ENCODE measurements at regions not wholly inside any gene's neighbourhood (a gene's known extent, or its start where the extent isn't known, plus 50 kb on each side); places are given as distances from the start of the nearest gene placed in this dataset.

DNA sequence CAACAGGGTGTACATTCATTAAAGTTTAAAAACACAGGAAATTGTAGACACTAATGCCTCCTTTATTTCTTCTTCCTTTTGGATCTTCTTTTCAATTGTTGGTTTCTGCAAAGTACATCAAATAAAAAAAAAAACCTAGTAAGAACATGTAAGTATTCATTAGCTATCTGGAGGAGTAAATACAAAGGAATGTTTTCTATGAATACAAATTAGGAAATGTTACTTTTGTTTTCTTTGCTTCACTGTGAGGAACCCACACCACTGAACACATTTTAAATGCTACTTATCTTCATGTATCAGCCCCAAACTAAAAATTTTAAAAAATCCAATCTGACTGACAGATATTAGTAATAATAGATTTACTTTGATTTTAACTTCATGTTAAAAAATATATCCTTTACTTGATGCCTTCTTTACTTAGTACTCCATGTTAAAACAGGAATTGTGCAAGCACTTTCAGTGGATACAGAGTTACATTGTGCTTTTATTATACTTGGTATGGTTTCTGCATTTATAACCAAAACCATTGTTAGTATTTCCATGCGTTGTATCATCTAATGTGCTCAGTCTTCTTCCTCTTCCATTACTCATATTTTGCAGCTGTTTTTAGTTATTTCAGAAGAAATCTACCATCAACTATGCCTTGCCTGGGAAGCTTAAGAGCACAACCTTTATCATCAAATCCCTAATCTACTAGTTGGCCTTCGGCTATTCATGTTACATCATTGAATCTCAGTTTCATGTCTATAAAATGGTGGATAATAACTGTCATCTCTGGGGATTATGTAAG is 236.9 kb upstream of the DPYD start:
- TF ChIP-seq POLR2AphosphoS5 (IDR thresholded peaks at IDR 0.05) (no peak), EP300 (IDR thresholded peaks at IDR 0.05) (no peak), POLR2A (IDR thresholded peaks at IDR 0.05) (no peak)
- TF ChIP-seq, protein P1, sequence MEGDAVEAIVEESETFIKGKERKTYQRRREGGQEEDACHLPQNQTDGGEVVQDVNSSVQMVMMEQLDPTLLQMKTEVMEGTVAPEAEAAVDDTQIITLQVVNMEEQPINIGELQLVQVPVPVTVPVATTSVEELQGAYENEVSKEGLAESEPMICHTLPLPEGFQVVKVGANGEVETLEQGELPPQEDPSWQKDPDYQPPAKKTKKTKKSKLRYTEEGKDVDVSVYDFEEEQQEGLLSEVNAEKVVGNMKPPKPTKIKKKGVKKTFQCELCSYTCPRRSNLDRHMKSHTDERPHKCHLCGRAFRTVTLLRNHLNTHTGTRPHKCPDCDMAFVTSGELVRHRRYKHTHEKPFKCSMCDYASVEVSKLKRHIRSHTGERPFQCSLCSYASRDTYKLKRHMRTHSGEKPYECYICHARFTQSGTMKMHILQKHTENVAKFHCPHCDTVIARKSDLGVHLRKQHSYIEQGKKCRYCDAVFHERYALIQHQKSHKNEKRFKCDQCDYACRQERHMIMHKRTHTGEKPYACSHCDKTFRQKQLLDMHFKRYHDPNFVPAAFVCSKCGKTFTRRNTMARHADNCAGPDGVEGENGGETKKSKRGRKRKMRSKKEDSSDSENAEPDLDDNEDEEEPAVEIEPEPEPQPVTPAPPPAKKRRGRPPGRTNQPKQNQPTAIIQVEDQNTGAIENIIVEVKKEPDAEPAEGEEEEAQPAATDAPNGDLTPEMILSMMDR (IDR thresholded peaks at IDR 0.05): no peak
